ENCODE measurements at regions not wholly inside any gene's neighbourhood (a gene's known extent, or its start where the extent isn't known, plus 50 kb on each side); places are given as distances from the start of the nearest gene placed in this dataset.

GRCh38 chr12:59031313-59031712, 111.0 kb upstream of the LRIG3 start:
- Mint-ChIP-seq H3K27ac (no peak overlapping the region), H3K4me1 (no peaks in the 10 kb centered on the region)

More at GRCh38 chr12:59031313-59031712, 111.0 kb upstream of the LRIG3 start:
- no peak overlapping the region for H3K18ac ChIP-seq (ENCODE audit: insufficient read length, low read depth, low read length)
- no peak overlapping the region for H2BK12ac ChIP-seq (ENCODE audit: insufficient read length, low read depth, low read length)
- Mint-ChIP-seq H3K36me3 (ENCODE audit: insufficient read depth in 1 of 3, low read depth in 3 of 3) (no peaks in the 10 kb centered on the region), H3K27me3 (ENCODE audit: low read depth) (no peaks in the 10 kb centered on the region), H3K4me3 (no peak overlapping the region), H3K9me3 (no peaks in the 10 kb centered on the region)
- no peaks in the 10 kb centered on the region for H3K9me3 ChIP-seq (ENCODE audit: control insufficient read depth, low read depth, low read length)
- H3K56ac ChIP-seq (ENCODE audit: insufficient read length, low read depth, low read length): no peak overlapping the region
- H2AK5ac ChIP-seq (ENCODE audit: insufficient read length, low read length): no peak overlapping the region
- no peak for DNase-seq
- no peak overlapping the region for H3K23ac ChIP-seq (ENCODE audit: insufficient read length, low read depth, low read length)
- no peaks in the 10 kb centered on the region for H3K79me2 ChIP-seq (ENCODE audit: insufficient read depth, low read length)
- no peak overlapping the region for H2BK20ac ChIP-seq (ENCODE audit: low read depth, low read length, poor library complexity, severe bottlenecking)
- no peaks in the 10 kb centered on the region for H3K27me3 ChIP-seq (ENCODE audit: insufficient read depth, low read length)
- no peak for TF ChIP-seq CTCF (conservative IDR thresholded peaks at IDR 0.05)
- H3K23me2 ChIP-seq (ENCODE audit: insufficient read length, low read depth, low read length, poor library complexity, severe bottlenecking): no peaks in the 10 kb centered on the region
- no peak overlapping the region for H3K27ac ChIP-seq (ENCODE audit: insufficient read length, low read depth, low read length)
- no peak overlapping the region for H3T11ph ChIP-seq (ENCODE audit: low read length)
- no peaks in the 10 kb centered on the region for H3K79me1 ChIP-seq (ENCODE audit: insufficient read depth, low read depth, low read length, poor library complexity, severe bottlenecking)
- H2BK5ac ChIP-seq (ENCODE audit: insufficient read length, low read length): no peak overlapping the region
- H3K4me2 ChIP-seq (ENCODE audit: insufficient read depth, insufficient read length, low read length): no peak overlapping the region
- H3K14ac ChIP-seq (ENCODE audit: insufficient read depth, low read length): no peak overlapping the region
- no peak overlapping the region for H3K9ac ChIP-seq (ENCODE audit: extremely low read depth, insufficient read length, low read length)
- H4K20me1 ChIP-seq (ENCODE audit: control insufficient read depth, insufficient read depth, insufficient read length): no peaks in the 10 kb centered on the region
- no peak overlapping the region for H2BK15ac ChIP-seq (ENCODE audit: low read depth, low read length)
- no peak overlapping the region for H4K8ac ChIP-seq (replicated peaks; ENCODE audit: insufficient read length, low read depth, low read length)
- H3K4ac ChIP-seq (ENCODE audit: low read depth, low read length): no peak overlapping the region
- H4K91ac ChIP-seq (ENCODE audit: insufficient read length, low read depth, low read length): no peak overlapping the region
- no peak overlapping the region for H2BK120ac ChIP-seq (ENCODE audit: low read depth, low read length, poor library complexity, severe bottlenecking)
- no peak overlapping the region for H2AFZ ChIP-seq (ENCODE audit: low read length)
- H4K5ac ChIP-seq (ENCODE audit: insufficient read length, low read depth, low read length): no peak overlapping the region
- no peaks in the 10 kb centered on the region for H3K4me1 ChIP-seq (ENCODE audit: insufficient read depth, low read length)
